GM21515 (cell line): ENCODE measurements at regions not wholly inside any gene's neighbourhood (a gene's known extent, or its start where the extent isn't known, plus 50 kb on each side); places are given as distances from the start of the nearest gene placed in this dataset.
"Not testable (repeated sequence)": the region's sequence is repeated elsewhere in the genome, so short reads cannot be mapped to it uniquely, and the experiment has no call there.

Experiments used
- ATAC-seq: cut with Tn5 transposase; IDR thresholded peaks from one replicate; pipeline ENCODE4 v1.9.1; 2021; ENCODE audit not compliant: unreplicated experiment

DNA sequence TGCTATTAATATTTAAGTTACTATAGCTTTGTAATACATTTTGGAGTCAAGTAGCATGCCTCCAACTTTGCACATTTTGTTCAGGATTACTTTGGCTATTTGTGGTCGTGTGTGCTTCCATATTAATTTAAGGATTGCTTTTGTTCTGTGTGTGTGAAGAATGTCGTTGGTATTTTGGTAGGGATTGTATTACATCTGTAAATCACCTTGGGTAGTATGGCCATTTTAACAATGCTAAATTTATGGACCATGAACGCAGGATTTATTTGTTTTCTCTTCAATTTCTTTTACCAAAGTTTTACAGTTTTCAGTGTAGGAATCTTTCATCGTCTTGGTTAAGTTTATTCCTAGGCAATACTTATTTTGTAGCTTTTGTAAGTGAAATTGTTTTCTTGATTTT is 758.0 kb downstream of the FRK start:
- no peak for ATAC-seq

DNA sequence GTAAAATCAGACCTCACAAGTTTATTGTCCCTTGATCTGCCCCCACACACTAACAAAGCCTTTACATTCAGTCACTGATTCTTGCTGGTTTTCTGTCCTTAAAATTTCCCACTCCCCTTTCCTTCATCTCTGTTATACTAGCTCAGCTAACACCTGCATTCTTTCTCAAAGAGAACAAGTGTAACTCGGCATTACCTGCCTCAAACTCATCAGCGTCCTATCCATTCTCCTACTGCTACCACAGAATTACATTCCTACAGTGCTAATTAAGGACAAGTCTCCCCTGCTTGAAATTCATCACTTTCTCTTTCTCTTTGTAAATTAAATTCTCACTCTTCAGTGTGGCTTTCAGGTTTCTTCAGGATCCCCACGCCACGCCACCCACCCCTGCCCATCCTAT is 773.2 kb downstream of the FRK start:
- no peak for ATAC-seq

DNA sequence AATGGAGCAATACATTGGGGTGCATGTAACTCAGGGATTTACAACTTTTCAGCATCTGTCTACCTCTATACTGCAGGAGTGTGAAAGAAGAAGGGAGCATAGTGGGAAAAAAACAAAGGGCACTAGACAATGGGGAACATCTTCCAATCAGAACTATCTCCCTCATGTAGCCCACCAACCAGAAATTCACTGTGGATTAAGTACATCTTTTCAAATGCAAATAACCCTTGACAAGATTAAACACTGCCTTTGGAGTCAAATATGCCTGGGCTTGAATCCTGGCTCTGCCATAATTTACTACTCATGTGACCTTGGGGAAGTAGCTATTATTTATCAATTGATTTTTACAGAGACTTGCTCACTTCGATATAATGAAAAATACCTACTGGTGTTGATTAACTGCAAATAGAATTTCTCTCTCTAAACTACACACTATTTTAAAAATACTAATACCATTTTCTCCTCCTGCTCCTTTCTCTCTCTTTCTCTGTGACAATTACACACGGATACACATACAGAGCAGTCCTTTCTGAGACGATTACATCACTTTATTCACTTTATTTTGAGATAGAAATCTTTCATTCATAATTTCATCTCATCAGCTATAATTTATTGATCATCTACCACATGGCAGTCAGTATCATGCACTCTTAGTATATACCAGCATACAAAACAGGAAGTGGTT is 783.7 kb downstream of the FRK start:
- no peak for ATAC-seq

DNA sequence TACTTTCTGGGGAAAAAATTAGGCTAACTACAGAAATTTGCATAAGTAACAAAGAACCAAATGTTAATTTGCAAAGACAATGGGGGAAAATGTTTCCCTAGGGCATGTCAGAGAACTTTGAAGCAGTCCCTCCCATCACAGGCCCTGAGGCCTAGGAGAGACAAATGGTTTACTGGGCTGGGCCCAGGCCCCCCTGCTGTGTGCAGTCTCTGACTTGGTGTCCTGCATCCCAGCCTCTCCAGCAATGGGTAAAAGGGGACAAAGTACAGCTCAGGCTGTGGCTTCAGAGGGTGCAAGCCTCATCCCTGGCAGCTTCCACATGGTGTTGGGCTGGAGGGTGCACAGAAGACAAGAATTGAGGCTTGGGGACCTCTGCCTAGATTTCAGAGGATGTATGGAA is 788.4 kb downstream of the FRK start:
- ATAC-seq: no peak

- no peak for ATAC-seq
Observed at GRCh38 chr6:115271434-115271833, 789.3 kb downstream of the FRK start.

DNA sequence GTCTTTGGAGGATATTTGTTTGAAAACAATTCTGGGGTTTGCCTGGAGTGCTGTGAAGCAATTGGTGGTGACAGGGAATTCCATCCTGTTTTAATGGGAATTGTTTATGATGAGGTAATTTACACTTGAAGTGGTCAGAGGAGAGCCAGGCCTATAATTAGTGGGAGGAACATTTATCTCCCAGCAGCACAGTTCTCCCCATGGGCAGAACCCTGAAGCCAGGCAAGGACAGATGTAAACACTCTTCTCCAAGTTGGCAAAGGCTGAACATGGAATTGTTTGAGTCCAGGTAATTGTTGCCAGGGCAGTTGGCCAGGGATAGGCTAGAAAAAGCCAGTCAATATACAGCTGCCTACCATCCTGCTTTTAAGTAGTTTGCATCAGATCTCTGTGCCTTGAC is 789.7 kb downstream of the FRK start:
- no peak for ATAC-seq

GRCh38 chr6:115241373-115241772 is 819.3 kb downstream of the FRK start:
- ATAC-seq: no peak

DNA sequence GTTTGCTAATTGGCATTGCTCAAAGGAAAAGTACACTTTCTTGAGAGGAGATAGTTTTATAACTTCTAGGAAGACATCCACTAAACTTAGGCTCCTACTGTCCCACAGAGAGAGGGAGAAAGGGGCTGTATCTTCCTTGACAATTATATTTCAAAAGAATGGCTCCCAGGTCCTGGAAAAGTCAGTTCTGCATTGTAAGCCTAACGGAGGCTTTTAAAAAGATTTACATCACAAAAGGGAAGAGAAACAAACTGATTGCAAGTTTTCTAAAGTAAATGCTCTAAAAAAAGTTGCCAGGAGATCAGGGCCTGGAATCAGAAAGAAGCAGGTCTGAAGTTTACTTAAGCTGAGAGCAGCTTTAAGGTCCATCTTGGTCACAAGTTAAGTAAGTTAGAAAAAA is 839.5 kb downstream of the FRK start:
- no peak for ATAC-seq

- ATAC-seq: no peak
Observed at GRCh38 chr6:115220551-115221159, 840.0 kb downstream of the FRK start.

- no peak for ATAC-seq
Observed at GRCh38 chr6:115219645-115220044, 841.0 kb downstream of the FRK start.

DNA sequence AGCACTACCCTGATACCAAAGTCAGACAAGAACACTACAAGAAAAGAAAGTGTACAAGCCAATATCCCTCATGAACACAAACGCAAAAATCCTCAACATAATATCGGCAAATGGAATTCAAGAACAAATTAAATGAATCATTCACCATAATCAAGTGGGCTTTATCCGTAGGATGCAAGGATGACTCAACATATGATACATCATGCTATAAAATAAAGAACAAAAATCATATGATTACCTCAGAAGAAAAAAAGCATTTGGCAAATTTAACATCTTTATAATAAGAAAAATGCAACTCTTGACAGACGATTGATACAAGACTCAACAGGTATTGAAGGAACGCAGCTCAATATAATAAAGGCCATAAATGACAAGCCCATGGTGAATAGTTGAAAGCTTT is 843.9 kb downstream of the FRK start:
- ATAC-seq: no peak

DNA sequence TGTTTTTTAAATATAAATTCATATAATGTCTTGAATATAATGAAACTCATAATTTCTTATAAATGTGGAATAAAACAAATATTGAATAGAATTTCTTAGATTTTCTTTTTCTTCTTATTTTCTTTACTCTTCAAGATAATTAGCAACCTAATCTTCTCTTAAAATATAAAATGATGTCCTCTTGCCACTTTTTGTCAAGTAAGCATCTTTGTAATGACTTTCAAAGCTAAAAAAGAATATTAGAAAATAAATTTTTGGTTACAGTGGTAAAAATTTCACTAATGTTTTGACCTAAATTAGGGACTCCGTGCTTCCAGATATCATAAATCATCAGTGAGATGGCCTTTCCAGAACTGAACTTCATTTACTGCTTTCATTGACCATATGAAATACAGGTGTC is 846.4 kb downstream of the FRK start:
- no peak for ATAC-seq

DNA sequence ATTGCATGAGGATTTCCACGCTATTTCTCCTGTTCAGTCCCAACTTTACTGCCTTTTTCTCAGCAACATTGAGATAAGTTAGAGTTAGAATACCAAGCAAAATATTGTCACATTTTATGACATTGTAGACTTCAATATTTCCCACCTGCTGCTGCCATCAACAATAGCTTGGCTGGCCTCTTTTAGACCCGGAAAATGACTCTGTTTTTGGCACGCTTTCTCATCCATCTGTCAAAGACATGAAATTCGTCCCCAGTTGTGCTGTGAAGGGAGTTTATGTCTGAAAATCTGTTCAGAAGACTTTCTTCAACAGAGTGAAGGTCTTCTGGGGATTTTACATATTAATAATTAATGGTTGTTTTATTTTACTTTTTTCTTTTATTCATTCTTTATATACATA is 857.3 kb downstream of the FRK start:
- no peak for ATAC-seq

DNA sequence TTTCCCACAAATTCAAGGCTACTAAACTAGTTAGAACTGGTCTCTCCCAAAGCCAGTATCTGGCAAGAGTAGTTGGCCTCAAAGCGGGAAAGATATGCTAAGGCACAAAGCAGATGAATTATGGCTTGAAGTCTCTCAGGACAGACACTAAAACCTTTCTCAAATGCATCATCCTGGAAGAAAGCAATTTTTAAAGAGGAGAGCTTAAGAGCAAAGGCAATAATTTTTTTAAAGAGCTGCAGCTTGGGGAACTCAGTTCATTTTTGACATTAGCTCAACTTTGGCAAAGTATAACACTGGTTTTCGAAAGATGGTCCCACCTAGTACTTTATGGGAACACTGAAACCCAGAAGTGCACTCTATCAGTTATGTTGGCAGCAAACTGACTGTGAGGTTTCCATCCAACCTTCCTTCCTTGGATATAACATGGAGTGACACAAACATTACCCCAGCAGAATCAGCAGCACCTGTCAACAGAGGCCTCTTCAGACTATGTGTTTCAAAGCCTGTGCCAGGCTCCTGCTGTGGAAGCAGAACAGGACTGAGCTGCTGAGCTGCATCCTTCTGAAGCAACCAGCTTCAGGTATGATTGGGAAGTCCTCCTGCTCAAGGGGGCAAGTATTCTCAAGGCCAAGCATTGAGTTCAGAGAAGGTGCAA is 852.3 kb upstream of the HS3ST5 start:
- ATAC-seq: no peak

DNA sequence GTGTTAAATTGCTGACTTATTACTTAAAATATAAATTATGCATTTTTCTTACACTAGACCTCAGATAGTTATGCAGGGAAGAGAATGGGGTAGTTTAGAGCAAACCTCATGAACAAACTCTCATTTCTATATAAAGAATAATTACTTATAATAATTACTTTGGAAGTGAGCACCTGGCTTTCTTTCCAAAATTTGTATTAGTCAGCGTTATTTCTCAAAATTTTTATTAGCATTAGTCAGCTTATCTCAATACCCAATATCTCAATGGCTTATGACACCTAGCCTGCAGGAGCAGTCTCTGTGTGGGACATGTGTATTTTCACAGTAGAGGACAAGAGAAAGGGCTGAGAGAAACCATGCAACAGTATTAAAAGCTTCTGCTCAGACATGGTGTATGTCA is 849.2 kb upstream of the HS3ST5 start:
- no peak for ATAC-seq

GRCh38 chr6:115190534-115190933 is 847.7 kb upstream of the HS3ST5 start:
- no peak for ATAC-seq

DNA sequence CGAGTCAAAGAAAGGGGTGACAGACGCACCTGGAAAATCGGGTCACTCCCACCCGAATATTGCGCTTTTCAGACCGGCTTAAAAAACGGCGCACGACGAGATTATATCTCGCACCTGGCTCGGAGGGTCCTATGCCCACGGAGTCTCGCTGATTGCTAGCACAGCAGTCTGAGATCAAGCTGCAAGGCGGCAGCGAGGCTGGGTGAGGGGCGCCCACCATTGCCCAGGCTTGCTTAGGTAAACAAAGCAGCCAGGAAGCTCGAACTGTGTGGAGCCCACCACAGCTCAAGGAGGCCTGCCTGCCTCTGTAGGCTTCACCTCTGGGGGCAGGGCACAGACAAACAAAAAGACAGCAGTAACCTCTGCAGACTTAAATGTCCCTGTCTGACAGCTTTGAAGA is 832.6 kb upstream of the HS3ST5 start:
- ATAC-seq: not testable (repeated sequence)

DNA sequence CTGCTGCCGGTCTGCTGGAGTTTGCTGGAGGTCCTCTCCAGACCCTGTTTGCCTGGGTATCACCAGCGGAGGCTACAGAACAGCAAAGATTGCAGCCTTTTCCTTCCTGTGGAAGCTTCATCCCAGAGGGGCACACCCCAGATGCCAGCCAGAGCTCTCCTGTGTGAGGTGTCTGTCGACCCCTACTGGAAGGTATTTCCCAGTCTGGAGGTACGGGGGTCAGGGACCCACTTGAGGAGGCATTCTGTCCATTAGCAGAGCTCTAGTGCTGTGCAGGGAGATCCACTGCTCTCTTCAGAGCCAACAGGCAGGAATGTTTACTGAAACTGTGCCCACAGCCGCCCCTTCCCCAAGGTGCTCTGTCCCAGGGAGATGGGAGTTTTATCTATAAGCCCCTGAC is 823.1 kb upstream of the HS3ST5 start:
- not testable (repeated sequence) for ATAC-seq

GRCh38 chr6:115159733-115160132 is 816.9 kb upstream of the HS3ST5 start:
- ATAC-seq: no peak

- no peak for ATAC-seq
Observed at GRCh38 chr6:115137910-115138309, 795.1 kb upstream of the HS3ST5 start.

GRCh38 chr6:115133790-115134189 is 791.0 kb upstream of the HS3ST5 start:
- ATAC-seq: no peak

DNA sequence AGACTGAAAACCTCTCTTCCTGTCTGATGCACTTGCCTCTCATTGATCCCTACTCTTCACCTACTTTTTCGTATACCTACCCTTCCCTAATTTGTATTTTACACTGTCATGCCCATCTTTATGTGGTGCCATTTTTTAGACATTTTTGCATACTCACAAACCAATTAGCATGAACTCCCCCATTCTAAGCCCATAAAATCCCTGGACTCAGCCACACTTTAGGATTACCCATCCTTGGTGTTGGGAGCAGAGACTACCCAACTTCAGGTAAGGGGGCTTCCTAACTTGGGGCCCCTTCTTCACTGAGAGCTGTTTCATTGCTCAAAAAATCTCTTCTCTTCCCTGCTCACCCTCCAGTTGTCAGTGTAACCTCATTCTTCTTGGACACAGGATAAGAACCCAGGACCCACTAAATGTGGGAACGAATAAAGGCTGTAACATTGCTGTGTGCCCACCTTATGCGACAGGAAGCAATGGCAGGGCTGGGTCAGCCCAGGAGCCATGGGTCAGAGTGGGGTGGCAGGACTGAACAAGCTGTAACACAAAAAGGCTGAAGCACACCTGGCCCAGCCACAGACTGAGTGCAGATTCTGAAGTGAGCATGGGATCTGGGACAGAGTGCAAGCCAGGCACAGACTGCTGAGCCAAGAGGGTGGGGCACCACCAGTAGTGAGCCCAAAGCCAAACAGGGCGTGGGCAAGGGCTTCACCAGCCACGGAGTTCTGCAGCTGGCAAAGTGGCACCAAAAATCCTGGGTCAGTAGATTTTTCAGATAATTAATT is 789.1 kb upstream of the HS3ST5 start:
- ATAC-seq: no peak
